ENCODE measurements at regions not wholly inside any gene's neighbourhood (a gene's known extent, or its start where the extent isn't known, plus 50 kb on each side); places are given as distances from the start of the nearest gene placed in this dataset.

DNA sequence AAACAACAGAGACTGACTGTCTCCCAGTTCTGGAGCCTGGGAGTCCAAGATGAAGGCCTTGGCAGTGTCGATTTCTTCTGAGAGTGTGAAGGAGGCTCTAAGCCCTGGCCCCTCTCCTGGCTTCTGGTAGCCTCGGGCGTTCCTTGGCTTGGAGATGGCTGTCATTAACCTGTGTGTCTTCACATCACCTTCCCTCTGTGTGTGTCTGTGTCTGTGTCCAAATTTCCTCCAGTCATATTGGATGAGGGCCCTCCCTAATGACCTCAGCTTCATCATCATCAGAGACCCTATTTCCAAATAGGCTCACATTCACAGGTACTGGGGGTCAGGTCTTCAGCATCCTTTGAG is 138.3 kb downstream of the TOMM20 start:
- FAIRE-seq = no peak

GRCh38 chr1:234989479-234990327 is 138.9 kb downstream of the TOMM20 start:
- FAIRE-seq = no peak
- DNase-seq (ENCODE audit: insufficient read length, low spot score) = no peak

More for the DNA sequence above, 138.3 kb downstream of the TOMM20 start:
- no peak for DNase-seq (ENCODE audit: insufficient read length, low spot score)

DNA sequence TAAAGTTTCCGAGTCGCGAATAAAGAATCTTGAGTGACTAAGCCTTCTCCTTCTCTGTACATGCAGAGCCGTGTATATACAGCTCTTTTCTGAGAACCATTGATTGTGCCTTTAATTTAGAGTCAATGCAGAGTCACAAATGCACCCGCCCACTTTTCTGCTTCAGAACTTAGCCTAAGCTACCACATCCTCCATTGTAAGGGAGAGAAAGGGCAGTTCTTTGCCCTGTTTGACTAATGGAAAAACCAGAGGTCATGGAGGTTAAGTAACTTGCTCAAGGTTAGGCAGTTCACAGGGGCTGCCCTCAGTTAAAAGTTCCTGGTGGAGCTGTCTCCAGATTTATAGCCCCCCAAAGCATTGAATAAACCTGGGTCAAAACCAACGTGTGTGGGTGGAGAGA is 139.6 kb downstream of the TOMM20 start:
- FAIRE-seq (no peak), DNase-seq (ENCODE audit: insufficient read length, low spot score) (no peak)

DNA sequence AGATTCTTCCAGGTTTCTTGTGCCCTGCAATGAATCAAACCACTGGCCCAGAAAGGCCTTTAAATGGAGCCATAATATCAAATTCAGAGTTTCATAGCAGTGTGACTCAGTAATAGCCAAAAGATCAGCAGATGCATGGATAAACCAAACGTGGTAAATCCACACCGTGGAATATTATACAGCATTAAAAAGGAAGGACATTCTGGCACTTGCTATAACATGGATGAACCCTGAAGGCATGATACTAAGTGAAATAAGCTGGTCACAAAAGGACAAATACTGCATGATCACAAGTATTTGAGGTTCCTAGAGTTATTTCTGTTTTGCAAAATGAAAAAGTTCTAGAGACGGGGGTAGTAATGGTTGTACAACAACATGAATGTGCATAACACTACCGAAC is 140.1 kb downstream of the TOMM20 start:
- no peak for FAIRE-seq
- DNase-seq (ENCODE audit: insufficient read length, low spot score) = no peak

DNA sequence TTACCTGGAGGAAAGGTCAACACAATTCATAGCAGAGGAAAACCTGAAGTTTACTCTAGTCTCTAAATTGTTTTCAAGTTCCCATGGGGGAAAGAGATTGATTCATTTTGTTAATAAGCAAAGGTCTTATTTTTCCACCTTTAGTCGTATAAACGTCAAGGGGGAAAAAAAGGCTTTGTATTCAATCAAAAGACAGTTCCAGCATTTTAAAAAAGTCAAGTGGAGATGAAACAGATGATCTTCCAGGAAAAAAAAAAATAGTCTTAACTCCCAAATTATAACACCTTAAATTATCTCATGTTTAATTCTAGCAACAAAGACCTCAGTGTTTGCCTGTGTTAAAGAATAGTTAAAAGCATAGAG is 140.5 kb downstream of the TOMM20 start:
- FAIRE-seq = no peak
- no peak for DNase-seq (ENCODE audit: insufficient read length, low spot score)

- peak; percentile 51 for DNase-seq (ENCODE audit: insufficient read length, low spot score)
- FAIRE-seq = no peak
These were observed 141.1 kb downstream of the TOMM20 start for GRCh38 chr1:234987415-234988154.

DNA sequence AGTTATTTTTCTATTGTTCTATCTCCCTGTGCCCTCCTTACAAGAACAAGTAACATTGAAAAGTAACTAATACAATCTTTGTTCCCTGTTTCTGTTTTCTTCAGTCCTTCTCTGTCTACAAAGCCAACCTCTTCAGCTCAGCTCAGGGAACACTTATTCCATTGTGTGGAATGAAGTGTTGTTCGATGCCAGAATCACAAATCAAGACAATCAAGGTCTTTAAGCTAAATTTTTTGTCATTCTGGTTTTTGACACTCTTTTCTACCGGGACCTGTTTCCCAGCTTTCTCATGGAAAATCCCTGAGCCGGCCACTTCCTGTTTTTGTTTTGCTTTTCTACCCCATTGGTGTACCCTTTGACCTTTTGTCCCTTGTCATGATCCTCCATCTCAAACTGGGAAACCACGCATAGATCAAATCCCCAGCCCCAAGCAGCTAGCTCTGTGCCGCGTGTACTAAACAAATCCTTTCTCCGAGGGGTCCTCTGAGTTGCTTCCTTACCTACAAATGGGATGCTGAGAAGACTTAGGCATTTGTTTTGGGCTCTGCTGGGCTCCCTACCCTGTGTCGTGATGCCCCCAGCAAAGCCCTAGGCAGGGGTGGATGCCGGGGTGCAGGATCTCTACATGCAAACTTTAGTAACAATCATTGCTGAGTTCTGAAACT is 141.8 kb downstream of the TOMM20 start:
- DNase-seq (ENCODE audit: insufficient read length, low spot score) (no peak), FAIRE-seq (no peak)

- FAIRE-seq = no peak
- no peak for DNase-seq (ENCODE audit: insufficient read length, low spot score)
These were observed 142.9 kb downstream of the TOMM20 start for GRCh38 chr1:234985516-234986294.

GRCh38 chr1:234985007-234985370 is 143.6 kb downstream of the TOMM20 start:
- FAIRE-seq (no peak), DNase-seq (ENCODE audit: insufficient read length, low spot score) (no peak)

GRCh38 chr1:234983564-234984238 is 144.9 kb downstream of the TOMM20 start:
- DNase-seq (ENCODE audit: insufficient read length, low spot score) = no peak
- no peak for FAIRE-seq

DNA sequence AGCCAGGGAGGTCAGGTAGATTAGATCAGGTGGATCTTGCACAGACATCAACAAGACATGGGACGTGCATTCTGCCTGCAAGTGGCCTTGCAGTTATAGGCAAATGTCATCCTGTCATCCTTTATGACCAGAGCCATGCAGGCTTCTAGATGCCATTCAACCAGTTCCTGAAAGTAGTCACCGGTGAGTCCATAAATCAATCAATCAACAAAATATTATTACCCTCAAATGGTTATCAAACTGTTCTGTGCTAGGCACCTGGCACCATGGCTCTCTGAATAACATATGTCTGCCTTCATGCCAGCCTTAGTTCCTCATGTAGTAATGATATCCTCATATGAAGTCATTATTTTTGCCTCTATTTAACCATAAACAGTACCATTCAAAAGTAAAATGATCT is 146.9 kb downstream of the TOMM20 start:
- FAIRE-seq = no peak
- no peak for DNase-seq (ENCODE audit: insufficient read length, low spot score)

- DNase-seq (ENCODE audit: insufficient read length, low spot score) (peak; percentile 77), FAIRE-seq (no peak)
These were observed 147.8 kb downstream of the TOMM20 start for GRCh38 chr1:234980645-234981396.

- no peak for DNase-seq (ENCODE audit: insufficient read length, low spot score)
- FAIRE-seq = no peak
These were observed 148.4 kb downstream of the TOMM20 start for GRCh38 chr1:234980291-234980644.

DNA sequence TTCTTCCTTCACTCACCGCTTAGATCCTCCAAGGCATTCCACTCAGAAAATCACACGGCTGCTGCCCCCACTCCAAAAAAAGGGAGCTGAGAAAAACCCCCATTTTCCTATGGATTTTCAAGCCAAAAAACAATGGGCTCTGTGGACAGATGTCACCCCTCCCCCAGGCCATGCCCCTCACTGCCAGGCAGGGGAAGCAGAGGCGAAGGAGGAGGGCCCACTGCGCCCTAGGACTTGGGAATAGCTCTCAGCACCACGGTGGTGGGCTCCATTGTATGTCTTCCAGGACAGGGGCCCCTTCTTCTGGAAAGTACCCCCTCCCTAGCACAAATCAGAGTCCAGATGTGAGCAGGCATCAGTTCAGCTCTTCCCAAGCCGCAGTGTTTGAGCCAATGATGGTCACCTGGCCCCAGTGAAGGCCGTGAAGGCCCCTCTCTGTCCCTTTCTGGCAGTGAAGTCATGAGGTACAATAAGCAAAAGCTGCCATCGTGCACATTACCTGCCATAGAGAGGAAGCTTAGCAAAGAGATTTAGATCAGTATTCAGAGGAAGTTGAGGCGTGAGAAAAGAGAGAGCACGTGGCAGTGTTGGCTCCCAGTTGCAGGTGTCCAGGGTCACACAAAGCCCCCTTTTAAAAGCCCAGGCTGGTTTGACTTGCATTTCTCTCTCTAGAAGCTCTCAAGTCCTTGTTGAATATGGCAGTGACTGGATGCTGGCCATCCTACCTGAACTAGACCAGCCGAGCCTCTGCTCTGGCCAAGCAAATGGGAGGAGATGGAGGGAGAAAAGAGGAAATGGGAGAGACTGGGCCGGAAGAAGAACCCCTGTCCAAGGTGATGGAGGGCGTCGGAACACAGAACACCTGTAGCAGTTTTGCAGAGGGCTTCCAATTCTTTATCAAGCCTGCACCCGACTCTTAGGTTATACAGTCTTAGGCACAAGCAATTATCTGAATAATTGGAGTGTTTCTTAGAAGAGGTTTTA is 149.0 kb downstream of the TOMM20 start:
- DNase-seq (ENCODE audit: insufficient read length, low spot score) (no peak), FAIRE-seq (no peak)

DNA sequence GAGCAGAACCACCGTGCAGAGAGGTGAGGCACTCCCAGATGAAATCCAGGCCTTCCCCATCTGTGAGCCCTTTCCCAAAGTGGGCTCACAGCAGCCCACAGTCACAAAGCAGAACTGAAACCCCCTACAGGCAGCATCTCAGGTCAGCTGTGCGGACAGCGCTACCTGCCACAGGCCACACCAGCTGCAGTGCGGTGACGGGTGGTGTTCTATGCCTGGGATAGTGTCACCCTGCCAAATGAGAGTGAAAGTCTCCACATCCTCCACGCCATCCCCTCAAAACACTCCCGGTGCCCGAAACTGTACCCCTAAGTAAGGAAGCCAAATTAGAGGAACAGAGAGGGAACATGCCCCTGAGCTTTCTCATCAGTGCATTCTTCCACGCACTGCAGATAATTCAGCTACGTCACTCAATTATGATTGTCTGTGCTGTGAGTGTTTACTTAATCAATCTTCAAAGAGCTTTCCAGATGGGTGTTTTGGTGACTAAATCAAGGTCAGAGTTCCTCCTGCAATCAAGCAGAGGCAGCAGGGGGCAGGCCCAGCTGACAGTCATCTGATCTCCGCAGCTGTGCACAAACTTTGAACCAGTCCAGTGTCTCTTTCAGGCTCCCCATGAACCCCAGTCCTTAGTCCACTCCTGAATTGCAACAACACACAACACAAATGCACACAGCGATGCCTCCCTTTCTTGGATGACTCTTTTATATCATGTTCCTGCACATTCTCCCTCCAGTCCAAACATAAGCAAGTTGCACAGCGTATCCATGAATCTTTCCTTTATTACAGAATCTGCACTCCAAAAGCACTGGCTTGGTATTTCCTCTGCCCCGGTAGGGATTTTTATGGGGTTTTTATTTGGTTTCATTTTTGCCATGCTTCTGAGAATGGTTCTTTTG is 150.0 kb downstream of the TOMM20 start:
- DNase-seq (ENCODE audit: insufficient read length, low spot score) (no peak), FAIRE-seq (no peak)

- DNase-seq (ENCODE audit: insufficient read length, low spot score) = no peak
- FAIRE-seq = no peak
These were observed 150.7 kb downstream of the TOMM20 start for GRCh38 chr1:234977875-234978396.

All from HTR-8/SVneo (cell line).